ENCODE measurements at regions not wholly inside any gene's neighbourhood (a gene's known extent, or its start where the extent isn't known, plus 50 kb on each side); places are given as distances from the start of the nearest gene placed in this dataset.

DNA sequence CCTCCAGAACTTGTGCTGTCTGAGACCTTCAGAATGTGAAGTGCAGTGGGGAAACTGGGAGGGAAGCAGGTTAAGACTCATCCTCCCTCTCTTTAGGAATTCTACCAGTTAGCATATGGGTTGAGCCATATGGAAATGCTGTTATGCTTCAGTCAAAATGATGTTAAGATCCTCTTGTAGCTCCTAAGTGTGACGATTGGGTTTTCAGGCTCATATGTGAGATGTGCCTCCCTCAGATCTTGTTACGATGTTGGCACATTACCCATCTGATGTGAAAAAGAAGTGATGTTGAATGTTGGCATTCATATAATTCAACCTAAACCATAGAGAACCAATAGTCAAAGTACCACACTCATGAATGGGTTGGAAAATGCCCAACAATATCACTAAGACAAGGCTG is 67.8 kb upstream of the IPO5 start:
- BruUV-seq (replicated peaks): no TSS peak
- Histone ChIP-seq H3K9me1 (ENCODE audit: insufficient read depth, low read length) (no peaks in the 10 kb centered on the region; the same call in 1 of the 2 replicates), H3K79me1 (ENCODE audit: low read depth in 1 of 2, low read length in 2 of 2) (no peaks in the 10 kb centered on the region), H4K8ac (ENCODE audit: low read depth in 2 of 2, low read length in 2 of 2) (no peak overlapping the region), H3K56ac (ENCODE audit: extremely low read depth, insufficient read depth, low read length) (no peak overlapping the region), H2BK15ac (ENCODE audit: low read depth, low read length) (no peak overlapping the region), H2AK9ac (replicated peaks; ENCODE audit: low read depth, low read length, poor library complexity) (no peak overlapping the region), H3K23ac (ENCODE audit: low read depth, low read length) (no peak overlapping the region), H3K18ac (ENCODE audit: low read depth, low read length) (no peak overlapping the region), H3K14ac (replicated peaks; ENCODE audit: low read depth, low read length) (no peak overlapping the region), H3K4me3 (ENCODE audit: insufficient read depth, low read depth, low read length) (no peak overlapping the region), H4K20me1 (ENCODE audit: insufficient read depth, low read length) (no peaks in the 10 kb centered on the region), H3K27ac (ENCODE audit: insufficient read depth, low read length) (no peak overlapping the region), H2AK5ac (ENCODE audit: low read depth, low read length) (no peak overlapping the region), H2BK120ac (ENCODE audit: low read depth, low read length) (no peak overlapping the region), H3K9ac (ENCODE audit: low read depth, low read length) (no peak overlapping the region), H4K91ac (ENCODE audit: insufficient read depth, low read depth, low read length) (no peak overlapping the region), H2BK5ac (ENCODE audit: low read depth, low read length, poor library complexity, severe bottlenecking) (no peak overlapping the region), H3K27me3 (ENCODE audit: control insufficient read depth, insufficient read depth, low read length) (no peaks in the 10 kb centered on the region), H3K4ac (ENCODE audit: low read depth, low read length) (no peak overlapping the region), H3K4me2 (ENCODE audit: low read depth, low read length) (no peak overlapping the region), H2AFZ (replicated peaks; ENCODE audit: low read length, poor library complexity) (no peak overlapping the region), H3K9me3 (ENCODE audit: control insufficient read depth, insufficient read depth, low read length) (no peaks in the 10 kb centered on the region), H2BK20ac (ENCODE audit: low read depth, low read length) (no peak overlapping the region), H4K5ac (ENCODE audit: low read depth, low read length) (no peak overlapping the region), H3K4me1 (ENCODE audit: control insufficient read depth, insufficient read depth, low read length) (peaks cover 4% of the 10 kb centered on the region), H3K36me3 (ENCODE audit: control insufficient read depth, insufficient read depth, low read length) (no peaks in the 10 kb centered on the region)
- DNase-seq (no peak), ATAC-seq (ENCODE audit: low read depth) (no peak)
- TF ChIP-seq RFX5 (IDR thresholded peaks at IDR 0.05; ENCODE audit: low read depth, low read length) (no peak), MXI1 (IDR thresholded peaks at IDR 0.05; ENCODE audit: borderline replicate concordance, low read depth, low read length) (no peak), MAZ (IDR thresholded peaks at IDR 0.05; ENCODE audit: borderline replicate concordance, low read depth, low read length) (no peak), BHLHE40 (IDR thresholded peaks at IDR 0.05; ENCODE audit: low read depth, low read length) (no peak), CHD1 (IDR thresholded peaks at IDR 0.05; ENCODE audit: low read depth, low read length) (no peak), RCOR1 (IDR thresholded peaks at IDR 0.05; ENCODE audit: insufficient replicate concordance, low read length) (no peak), POLR2A (IDR thresholded peaks at IDR 0.05; ENCODE audit: low read depth, low read length) (no peak), CEBPB (IDR thresholded peaks at IDR 0.05; ENCODE audit: low read depth, low read length) (no peak), USF2 (IDR thresholded peaks at IDR 0.05; ENCODE audit: low read depth, low read length) (no peak), CTCF (conservative IDR thresholded peaks at IDR 0.05; ENCODE audit: low read depth, low read length) (no peak), FOS (IDR thresholded peaks at IDR 0.05; ENCODE audit: low read depth, low read length) (no peak), NFE2L2 (IDR thresholded peaks at IDR 0.05; ENCODE audit: low read depth, low read length) (no peak)
- TF ChIP-seq, protein P1, sequence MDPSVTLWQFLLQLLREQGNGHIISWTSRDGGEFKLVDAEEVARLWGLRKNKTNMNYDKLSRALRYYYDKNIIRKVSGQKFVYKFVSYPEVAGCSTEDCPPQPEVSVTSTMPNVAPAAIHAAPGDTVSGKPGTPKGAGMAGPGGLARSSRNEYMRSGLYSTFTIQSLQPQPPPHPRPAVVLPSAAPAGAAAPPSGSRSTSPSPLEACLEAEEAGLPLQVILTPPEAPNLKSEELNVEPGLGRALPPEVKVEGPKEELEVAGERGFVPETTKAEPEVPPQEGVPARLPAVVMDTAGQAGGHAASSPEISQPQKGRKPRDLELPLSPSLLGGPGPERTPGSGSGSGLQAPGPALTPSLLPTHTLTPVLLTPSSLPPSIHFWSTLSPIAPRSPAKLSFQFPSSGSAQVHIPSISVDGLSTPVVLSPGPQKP (IDR thresholded peaks at IDR 0.05; ENCODE audit: borderline replicate concordance, low read depth, low read length): no peak
- ChIA-PET POLR2A (ENCODE audit: unreplicated experiment) (no interaction called here), CTCF (no interaction called here)
- intact Hi-C loops (cut with micrococcal nuclease): loop anchor here (10.0 kb wide), 1 partner anchor 89 kb away; no protein-coding TSS in a partner anchor
- no CpG with 5 or more reads among the region's 2 CpGs for WGBS, 2 experiments (ENCODE audit: extremely low coverage in 2 of 2, insufficient read length in 1 of 2)
- in situ Hi-C loops (cut with MboI; ENCODE audit: low sequenced_read_pairs): no loop called here
- dilution Hi-C loops (cut with HindIII; ENCODE audit: low sequenced_read_pairs, unreplicated experiment): no loop called here
